ENCODE measurements at regions not wholly inside any gene's neighbourhood (a gene's known extent, or its start where the extent isn't known, plus 50 kb on each side); places are given as distances from the start of the nearest gene placed in this dataset.

- no peak for TF ChIP-seq POLR2A (IDR thresholded peaks at IDR 0.05)
- TF ChIP-seq CTCF (IDR thresholded peaks at IDR 0.05) = no peak
These were observed 123.8 kb upstream of the GGTLC1 start for GRCh38 chr20:24112360-24112759.

Data from Peyer's patch (tissue), 4 donors.